Activated T-helper 1 cell treated with Interleukin-2 at 50 U/mL for 16 hours (primary cell): ENCODE measurements at regions not wholly inside any gene's neighbourhood (a gene's known extent, or its start where the extent isn't known, plus 50 kb on each side); places are given as distances from the start of the nearest gene placed in this dataset.

Experiments used
- DNase-seq: peaks from one replicate; pipeline ENCODE4 v3.0.0-alpha.2; 2020; ENCODE audit warnings: low read depth

DNA sequence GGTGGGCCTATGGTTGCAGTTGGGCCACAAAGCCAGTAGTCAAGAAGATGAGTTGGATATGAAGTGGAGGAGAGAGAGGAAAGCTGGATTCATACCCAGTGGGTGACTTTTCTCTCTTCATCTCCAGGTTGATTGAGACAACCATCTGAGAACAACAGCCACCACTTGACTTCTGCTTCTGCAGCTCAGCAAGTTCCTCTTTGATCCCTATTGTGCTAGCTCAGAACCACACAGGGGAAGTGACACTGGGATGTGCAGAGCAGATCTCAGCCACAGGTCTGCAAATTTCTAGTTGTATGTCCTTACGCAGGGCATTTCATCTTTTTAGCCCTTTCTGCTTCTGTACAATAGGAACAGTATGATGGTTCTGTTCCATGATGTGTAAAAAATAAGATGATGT is 459.2 kb upstream of the ARRDC4 start:
- DNase-seq: no peak

DNA sequence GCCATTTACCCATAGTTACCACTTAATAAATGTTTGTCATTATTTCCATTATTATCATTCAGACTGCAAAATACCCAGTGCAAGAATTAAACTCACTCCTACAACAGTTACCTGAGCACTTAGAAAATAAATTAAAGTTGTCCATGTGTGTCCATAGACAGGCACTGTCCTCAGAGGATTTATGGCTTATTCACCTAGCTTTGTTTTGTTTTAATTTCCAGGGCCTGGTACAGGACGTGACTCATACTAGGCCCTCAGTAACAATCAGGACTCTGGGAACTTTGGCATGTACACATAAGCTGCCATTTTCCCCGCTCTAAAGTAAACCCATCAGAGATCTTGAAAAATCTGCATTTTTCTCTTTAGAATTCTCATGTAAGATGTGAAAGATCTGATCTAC is 458.5 kb upstream of the ARRDC4 start:
- no peak for DNase-seq

DNA sequence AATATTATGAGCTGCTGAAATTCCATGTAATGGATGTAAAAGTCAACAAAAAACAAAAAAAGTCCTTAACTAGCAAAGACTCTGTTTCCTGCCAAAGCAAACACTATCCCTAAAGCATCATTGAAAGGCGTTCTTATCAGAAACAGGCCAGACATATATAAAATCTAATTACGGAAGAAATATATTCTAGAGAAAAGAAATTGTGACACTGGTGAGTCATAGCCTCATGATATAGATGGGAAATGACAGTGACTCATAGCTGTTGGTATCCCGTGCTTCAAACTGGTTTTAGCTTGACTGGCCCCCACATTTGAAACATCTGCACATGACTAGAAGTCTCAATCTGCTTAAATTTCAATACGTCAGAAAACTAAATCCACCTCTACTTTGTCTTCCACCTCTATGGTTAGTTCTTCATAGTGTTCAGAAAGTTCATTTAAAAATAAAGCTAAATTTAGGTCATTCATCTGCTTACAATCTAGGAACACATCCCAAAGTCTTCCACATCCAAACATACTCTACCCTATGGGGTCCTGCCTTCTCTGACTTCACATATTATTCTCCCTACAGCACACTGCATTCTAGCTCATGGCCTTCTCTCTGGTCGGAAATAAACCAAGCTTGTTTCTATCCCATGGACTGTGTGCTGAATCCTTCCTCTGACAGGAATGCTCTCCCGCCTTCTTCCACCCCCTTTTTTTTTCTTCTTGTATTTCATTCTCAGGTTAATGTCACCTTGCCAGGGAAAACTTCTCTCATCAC is 456.3 kb upstream of the ARRDC4 start:
- no peak for DNase-seq

DNA sequence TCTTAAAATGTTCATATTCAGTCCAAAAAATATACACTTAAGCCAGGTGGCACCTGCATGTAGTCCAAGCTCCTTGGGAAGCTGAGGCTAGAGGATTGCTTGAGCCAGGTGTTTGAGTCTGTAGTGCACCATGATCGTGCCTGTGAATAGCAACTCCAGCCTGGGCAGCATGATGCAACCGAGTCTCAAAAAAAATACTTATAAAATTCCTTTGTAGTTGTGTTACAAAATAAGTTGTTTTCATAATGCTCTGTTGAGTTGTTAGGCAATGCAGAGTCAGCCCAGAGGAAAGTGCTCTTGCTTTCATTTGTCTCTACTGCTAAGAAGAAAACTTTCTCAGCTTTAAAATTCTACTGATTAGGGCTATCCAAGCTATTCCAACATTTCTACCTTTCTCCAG is 442.8 kb upstream of the ARRDC4 start:
- DNase-seq: no peak

DNA sequence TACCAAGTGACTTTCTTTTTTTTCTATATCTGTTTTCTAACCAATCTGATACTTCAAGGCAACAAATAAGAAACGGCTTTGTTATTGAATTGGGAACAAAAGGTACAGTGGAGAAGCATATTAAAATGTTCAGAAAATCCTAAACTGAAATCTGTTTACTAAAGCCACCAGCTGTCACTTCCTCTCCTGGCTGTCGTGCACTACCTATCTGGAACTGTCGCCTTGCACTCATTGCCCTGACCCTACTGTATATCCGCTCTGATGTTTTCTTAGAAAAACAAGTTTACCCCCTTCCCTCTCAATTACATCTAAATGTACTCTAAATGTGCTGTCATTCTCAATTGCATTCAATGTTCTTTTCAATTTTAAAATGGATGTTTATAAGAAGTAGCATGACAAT is 439.8 kb upstream of the ARRDC4 start:
- no peak for DNase-seq

DNA sequence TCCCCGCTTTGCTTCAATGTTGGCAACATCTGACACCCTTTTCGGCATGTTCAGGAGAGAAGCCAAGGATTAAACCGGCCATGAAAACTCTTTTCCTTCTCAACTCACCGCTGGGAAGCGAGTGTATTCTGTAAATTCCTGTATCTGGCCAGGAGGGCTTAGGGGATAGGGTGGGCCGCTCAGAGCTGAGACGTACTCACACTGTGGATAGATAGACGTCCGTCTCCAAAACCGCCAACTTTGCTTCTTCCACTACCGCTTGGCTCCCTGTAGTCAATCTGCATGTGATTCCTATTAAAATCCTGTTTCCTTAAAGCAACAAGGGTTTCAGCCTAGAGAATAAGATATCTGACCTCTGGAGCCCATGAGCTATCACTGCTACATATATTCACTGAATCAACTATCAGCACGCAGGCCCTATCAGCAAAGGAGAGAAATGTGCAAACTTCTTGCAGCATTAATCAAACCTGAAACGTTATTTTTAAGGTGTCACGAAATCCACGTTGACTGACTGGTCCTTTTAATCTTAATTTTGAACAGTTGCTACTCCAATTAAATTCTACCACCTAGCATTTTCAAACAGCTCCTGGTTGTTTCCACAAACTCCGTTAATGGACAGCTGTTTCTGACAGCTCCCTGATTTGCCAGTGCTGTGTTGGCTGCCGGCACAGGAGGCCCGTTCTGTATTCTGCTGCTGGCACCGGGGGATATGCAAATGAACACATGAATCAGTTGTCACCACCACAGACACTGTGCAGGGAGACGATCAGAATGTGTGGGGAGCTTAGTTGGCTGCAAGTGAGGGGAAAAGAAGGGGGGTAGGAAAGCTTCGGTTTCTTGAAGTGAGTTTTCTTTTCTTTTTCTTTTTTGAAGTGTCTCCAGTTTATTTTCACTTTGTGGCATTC is 438.9 kb upstream of the ARRDC4 start:
- no peak for DNase-seq

DNA sequence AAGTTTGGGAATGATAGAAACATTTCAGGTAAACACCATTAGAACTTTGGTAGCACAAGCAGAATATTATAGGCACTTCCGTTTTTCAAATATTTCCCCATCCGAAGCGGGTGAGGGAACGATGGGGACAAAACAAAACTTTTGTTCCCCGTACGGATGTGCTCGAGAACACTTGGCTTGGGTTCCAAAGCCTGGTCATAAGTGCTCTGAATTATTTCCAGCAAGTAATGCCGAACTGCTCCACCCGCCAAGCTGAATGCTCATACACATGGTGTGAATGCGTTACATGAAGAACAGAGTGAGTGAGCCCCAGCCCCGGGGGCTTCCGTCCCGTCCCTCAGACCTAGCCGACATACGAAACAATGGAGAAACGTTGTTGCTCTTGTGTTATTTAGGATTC is 438.2 kb upstream of the ARRDC4 start:
- no peak for DNase-seq

DNA sequence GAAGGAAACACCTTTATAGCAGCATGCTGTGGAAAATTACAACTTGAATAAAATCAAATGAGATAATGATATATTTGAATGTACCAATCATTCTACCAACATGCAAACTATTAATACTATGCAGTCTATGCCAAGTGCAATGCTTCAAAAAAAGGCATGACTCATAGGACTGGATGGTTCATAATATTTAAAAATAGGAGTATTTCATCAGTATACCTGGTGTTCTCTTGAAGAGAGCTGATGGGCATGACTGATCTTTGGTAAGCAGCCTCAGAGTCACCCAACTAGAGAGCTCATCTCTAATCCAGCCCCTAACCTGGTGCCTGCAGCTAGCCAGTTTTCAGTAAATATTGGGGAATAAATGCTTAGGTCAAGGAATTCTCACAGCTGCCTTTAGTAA is 434.7 kb upstream of the ARRDC4 start:
- DNase-seq: no peak

DNA sequence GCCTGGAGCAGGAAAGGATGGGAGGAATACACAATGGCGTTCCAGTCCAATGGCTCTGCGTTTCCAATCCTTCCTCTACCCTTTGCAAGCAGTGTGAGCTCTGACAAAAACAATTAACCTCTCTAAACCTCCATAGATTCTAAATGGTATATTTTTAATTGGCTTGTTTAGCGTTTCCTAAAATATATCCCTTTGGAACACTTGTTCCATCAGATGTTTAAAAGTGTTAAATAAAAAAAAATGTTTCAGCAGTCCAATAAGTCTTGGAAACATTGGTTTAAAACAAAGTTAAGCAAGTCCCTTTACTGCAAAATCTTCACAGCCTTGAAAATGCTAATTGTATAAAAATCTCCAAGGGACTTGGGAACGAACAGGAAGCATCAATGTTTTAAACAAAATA is 432.3 kb upstream of the ARRDC4 start:
- no peak for DNase-seq

DNA sequence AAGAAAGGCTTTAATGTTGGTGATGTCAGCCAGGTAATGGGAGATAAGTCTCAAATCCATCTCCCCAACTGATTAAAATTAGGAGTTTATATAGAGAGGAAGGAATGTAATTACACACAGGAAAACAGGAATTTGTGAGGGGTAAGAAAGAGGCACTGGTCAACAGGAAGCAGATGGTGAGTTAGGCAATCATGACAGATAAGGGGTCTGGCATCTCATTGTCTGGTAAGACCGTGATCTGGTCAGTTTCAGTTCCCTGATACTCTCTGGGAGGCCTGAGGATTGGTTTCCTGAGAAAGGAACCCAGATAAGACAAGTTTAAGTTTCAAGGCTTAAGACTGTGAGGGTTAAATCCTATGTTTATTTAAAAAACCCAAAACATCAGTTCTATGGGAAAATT is 414.7 kb upstream of the ARRDC4 start:
- DNase-seq: no peak

DNA sequence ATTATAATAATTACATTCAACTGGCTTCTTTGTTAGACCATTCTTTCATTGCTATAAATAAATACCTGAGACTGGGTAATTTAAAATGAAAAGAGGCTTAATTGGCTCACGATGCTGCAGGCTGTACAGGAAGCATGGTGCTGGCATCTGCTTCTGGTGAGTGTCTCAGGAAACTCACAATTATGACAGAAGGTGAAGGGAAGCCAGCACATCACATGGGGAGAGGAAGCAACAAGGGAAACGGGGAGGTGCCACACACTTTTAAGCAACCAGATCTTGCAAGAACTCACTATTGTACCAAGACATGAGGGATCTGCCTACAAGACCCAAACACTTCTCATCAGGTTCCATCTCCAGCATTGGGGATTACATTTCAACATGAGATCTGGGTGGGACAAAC is 413.1 kb upstream of the ARRDC4 start:
- no peak for DNase-seq

DNA sequence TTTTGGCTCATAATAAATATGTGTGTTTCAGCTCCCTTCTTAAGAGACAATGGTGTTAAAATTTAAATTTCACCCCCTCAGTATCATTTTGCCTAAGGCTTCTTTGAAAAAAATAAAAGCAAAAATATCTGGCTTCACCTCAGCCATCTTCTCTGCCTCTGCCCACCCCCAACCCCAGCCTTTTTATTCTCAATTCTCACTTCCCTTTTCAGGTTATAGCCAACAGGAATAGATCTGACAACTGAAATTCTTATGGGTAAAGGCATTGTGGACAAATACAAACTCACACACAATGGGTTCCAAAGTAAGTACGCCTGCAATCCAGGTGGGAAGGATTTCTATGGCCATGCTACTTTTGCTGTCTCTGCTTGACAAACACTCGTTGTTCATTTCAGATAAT is 399.0 kb upstream of the ARRDC4 start:
- DNase-seq: no peak

DNA sequence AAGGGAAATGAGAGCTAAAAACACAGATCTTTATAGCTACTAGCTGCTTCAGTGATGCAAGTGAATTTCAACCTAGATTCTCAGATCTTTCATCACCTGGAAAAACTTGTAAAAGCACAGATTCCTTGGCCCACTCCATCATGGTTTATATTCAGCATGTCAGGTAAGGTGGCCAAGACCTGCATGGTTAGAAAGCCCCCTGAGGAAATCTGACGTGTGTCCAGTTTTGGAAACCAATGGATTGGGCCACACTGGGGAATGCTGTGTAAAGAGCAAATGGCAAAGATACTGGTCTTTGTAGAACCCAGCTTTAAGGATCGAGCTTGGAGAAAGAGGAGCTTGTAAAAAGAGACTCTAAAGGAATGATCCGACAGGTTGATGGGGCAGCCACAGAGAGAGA is 397.0 kb upstream of the ARRDC4 start:
- no peak for DNase-seq

DNA sequence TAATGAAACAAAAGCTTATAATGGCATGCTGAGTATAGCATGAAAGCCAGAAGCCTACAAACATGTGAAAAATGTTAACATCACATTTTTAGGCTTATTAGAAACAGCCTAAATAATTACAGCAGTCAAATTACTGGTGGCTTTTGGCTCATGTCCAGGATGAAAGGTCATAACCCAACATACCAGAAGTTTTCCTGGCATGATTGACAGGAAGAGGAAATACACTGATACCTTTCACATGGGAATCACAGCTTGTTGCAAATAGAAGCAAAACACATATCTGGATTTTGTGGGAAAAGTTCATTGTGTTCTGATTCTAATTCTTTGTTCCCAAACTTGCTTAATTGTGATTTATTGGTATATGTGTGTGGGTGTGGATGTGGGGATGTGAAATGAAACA is 393.5 kb upstream of the ARRDC4 start:
- no peak for DNase-seq

DNA sequence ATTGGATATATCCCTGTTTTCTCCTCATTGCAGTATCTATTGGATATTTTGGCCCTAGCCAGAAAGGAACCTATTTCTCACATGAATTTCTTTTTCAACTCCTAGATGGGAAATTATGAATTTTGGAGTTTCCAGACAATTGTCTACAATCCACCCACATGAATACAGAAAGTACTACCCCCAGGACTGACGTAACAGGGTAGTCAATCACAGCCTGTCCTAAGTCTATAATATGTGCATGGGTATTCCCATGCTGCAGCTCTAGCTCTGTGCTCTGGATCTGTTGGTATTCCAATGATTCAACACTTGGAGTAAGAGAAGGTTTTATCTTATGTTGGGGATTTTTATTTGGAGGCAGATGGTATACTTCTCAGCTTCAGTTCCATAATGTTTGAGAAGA is 393.1 kb upstream of the ARRDC4 start:
- no peak for DNase-seq

DNA sequence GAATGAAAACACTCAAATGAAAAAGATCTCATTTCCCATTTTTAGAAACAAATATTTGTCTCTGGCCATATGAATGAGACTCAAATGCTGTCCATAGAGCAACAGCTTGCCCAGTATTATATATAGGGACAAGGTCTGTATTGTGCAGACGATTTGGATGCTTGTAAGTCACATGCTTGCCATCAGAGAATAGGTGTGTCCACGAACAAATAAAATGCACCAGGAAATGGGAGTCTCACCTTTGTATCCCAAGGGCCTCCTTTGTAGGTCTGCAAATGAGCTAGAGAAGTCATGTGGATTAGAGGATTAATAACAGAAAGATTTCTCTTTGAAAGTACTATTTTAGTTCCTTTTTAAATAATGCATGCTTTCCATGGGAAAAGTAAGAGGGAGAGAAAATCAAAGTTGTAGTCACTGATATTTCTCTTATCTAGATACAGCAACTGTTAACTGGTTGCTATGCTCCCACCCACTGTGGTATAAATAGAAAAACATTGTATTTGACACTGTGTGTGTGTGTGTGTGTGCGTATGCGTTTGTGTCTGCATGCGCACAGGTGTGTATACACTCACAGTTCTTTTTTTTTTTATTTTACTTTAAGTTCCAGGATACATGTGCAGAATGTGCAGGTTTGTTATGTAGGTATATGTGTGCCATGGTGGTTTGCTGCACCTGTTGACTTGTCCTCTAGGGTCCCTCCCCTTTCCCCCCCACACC is 383.4 kb upstream of the ARRDC4 start:
- no peak for DNase-seq

DNA sequence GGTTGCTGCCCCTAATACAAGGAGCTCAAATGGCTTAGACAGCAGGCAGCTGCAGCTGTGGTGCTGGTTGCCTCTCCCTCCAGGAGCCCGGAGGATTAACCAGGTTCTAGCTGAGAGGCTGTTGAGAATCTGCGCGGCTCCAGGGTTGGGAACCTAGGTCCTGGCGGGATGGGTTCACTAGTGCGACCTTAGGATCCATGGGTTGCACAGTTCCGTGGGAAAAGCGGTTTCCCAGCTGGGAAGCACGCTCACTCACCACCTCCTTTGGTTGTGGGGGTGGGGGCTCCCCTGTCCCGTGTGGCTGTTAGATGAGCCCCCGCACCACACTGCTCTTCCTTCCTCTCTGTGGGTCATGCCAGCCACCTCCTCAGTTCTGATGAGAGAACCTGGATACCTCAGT is 375.1 kb upstream of the ARRDC4 start:
- no peak for DNase-seq

DNA sequence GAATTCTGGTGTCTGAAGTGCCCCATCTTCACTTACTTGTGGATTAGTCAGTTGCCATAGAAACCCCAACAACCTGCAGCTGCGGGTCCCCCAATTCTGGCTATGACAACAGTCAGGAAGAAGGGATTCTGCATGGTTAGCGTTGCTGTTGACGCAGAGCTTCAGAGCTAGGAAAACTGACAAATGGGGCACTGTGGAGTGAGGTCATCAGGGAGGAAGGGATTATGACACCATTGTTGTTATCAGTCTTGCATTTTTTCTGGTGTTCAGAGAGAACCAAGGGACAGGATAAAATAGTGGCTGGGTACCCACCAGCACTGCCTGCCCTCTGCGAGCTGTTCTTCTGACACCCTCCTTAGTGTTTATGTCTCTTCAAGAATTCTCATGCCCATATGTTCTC is 367.7 kb upstream of the ARRDC4 start:
- no peak for DNase-seq

DNA sequence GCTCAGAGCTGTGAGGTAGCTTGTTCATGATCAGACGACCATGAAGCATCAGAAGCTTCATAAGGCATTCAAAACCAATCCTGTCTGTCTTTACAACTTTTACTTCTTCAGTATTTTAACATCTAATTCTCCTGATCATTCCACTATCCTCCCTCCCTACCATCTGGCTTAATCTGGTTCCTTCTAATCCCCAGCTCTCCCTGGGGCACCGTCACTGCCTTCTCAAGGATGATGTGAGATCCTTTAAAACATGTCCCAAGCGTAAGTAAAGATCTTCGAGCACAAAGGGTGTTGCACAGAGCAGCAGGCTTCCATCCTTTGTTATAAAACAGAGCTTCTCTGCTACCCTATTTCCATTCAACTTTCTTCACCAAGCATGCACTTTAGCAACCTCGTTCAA is 362.7 kb upstream of the ARRDC4 start:
- DNase-seq: no peak

DNA sequence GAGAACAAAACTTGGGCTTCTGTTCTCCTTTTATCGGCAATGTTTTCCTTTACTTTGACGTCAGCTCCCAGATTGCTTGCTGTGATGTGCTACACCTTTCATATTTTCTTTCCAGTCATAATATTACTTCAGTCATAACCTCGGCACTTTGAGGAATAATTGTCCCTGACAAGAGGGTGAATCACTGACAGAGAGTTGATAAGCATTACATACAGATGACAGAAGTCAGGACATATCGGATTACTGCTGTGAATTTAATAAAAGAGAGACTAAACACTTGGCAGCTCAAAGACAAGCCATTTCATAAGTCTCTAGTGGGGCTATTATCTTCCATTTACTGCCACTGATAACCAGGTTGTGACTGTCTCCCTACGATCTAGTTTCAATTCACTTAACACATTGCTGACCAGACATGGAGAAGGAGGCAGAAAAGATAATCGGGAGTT is 362.1 kb upstream of the ARRDC4 start:
- no peak for DNase-seq

DNA sequence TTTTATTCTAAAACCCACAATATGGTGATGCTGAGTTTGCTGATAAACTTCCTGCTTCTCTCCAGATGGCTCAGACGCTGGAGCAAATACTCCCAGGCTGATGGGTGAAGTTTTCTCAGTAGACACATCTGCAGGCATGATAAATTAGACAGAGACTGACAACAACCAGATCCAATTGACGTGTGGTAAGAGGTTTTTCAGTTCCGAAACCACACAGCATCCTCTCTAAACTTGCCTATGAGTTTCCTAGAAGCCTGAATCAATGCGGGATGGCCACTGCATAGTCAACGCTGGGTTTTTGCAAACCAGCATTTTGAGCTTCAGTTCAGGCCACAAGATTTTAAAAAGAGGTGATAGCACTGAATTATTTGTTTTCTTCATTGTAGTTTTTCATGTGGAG is 360.3 kb upstream of the ARRDC4 start:
- DNase-seq: no peak

DNA sequence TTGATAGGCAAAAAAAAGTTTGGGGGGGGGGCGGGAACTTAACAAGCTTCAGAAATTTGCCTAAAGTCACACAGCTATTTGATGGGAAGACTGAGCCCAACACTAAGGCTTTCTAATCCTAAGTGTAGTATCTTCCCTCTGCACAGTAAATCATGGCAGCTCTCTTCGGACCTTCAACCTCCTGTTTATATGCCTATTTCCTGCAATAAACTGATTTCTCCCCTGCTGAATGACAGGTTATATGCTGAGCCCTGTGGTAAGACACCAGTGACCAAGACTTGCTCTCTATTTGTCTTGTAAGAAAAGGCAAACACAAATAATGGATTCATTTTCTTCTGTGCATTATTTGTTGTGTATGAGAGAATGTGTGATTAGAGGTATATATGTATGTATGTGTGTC is 355.8 kb upstream of the ARRDC4 start:
- no peak for DNase-seq

DNA sequence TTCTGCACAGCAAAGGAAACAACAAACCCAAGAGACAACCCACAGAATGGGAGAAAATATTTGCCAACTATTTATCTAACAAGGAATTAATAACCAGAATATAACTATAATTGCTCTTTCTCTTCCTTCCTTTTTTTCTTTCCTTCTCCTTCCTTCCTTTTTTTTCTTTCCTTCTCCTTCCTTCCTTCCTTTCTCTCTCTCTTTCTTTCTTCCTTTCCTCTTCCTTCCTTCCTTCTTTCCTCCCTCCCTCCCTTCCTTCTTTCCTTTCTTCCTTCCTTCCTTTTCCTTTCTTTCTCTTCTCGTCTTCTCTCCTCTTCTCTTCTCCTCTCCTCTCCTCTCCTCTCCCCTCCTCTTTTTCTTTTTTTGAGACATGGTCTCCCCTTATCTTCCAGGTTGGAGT is 345.4 kb upstream of the ARRDC4 start:
- DNase-seq: no peak
